WTC11 (cell line): ENCODE measurements at regions not wholly inside any gene's neighbourhood (a gene's known extent, or its start where the extent isn't known, plus 50 kb on each side); places are given as distances from the start of the nearest gene placed in this dataset.

Experiments
- ATF2 ChIP-seq: sonication (generic); formaldehyde crosslinking; IDR thresholded peaks from 2 replicates; pipeline ENCODE4 v1.8.1; 2022; ENCODE audit warnings: low read depth, missing genetic modification reagents, borderline replicate concordance
- CREB1 ChIP-seq: sonication (generic); formaldehyde crosslinking; IDR thresholded peaks from 2 replicates; pipeline ENCODE4 v1.8.0; 2023; ENCODE audit warnings: mild to moderate bottlenecking, missing genetic modification reagents
- CTCF ChIP-seq: fragments of 200-600 bp; IDR thresholded peaks from 2 replicates; pipeline ENCODE4 v1.8.0; 2022; ENCODE audit warnings: antibody characterized with exemption
- ERG ChIP-seq: fragments of 250-450 bp; sonication (Bioruptor Pico); IDR thresholded peaks from 2 replicates; pipeline ENCODE4 v1.8.0; 2021; ENCODE audit warnings: mild to moderate bottlenecking
- MAX ChIP-seq: sonication (generic); formaldehyde crosslinking; IDR thresholded peaks from 2 replicates; pipeline ENCODE4 v1.8.0; 2022; ENCODE audit warnings: mild to moderate bottlenecking, missing genetic modification reagents
- MXD4 ChIP-seq: fragments of 250-450 bp; sonication (Bioruptor Pico); IDR thresholded peaks from 2 replicates; pipeline ENCODE4 v1.8.0; 2021; ENCODE audit warnings: mild to moderate bottlenecking, moderate library complexity, borderline replicate concordance
- SMAD3 ChIP-seq: sonication (generic); formaldehyde crosslinking; IDR thresholded peaks from 2 replicates; pipeline ENCODE4 v1.8.0; 2022; ENCODE audit warnings: missing genetic modification reagents, mild to moderate bottlenecking, borderline replicate concordance
- TEAD1 ChIP-seq: sonication (generic); formaldehyde crosslinking; IDR thresholded peaks from 2 replicates; pipeline ENCODE4 v1.8.0; 2022; ENCODE audit warnings: mild to moderate bottlenecking, missing genetic modification reagents
- ZMAT4 ChIP-seq: fragments of 250-450 bp; sonication (Bioruptor Pico); IDR thresholded peaks from 2 replicates; pipeline ENCODE4 v1.9.0; 2021; ENCODE audit warnings: mild to moderate bottlenecking
- ZNF121 ChIP-seq: sonication (generic); formaldehyde crosslinking; IDR thresholded peaks from 2 replicates; pipeline ENCODE4 v1.8.0; 2023; ENCODE audit warnings: missing genetic modification reagents
- ZNF138 ChIP-seq: sonication (generic); formaldehyde crosslinking; conservative IDR thresholded peaks from 2 replicates; pipeline ENCODE4 v1.8.1; 2022; ENCODE audit warnings: mild to moderate bottlenecking, moderate library complexity, missing genetic modification reagents

- TF ChIP-seq SMAD3 (CRISPR knock-in tag) (no peak), ATF2 (no peak), MXD4 (CRISPR knock-in tag) (no peak), CREB1 (no peak), CTCF (no peak), ZNF138 (no peak), ZNF121 (CRISPR knock-in tag) (no peak), MAX (no peak), TEAD1 (no peak), ZMAT4 (CRISPR knock-in tag) (no peak), ERG (no peak)
These were observed 69.6 kb upstream of the TNFRSF21 start for GRCh38 chr6:47379328-47379727.
